PC-9 (cell line): ENCODE measurements at regions not wholly inside any gene's neighbourhood (a gene's known extent, or its start where the extent isn't known, plus 50 kb on each side); places are given as distances from the start of the nearest gene placed in this dataset.
"Not testable (repeated sequence)": the region's sequence is repeated elsewhere in the genome, so short reads cannot be mapped to it uniquely, and the experiment has no call there.

Experiments
- EZH2 ChIP-seq: fragments of 200-600 bp; sonication (generic); IDR thresholded peaks from 2 replicates; pipeline ENCODE4 v1.8.0; 2017; ENCODE audit warnings: antibody characterized with exemption, low read depth
- TF ChIP-seq, protein P1 (sequence below): fragments of 200-600 bp; sonication (generic); conservative IDR thresholded peaks from 2 replicates; pipeline ENCODE4 v1.6.1; 2017; ENCODE audit warnings: mixed run types, antibody characterized with exemption, mild to moderate bottlenecking, moderate library complexity

DNA sequence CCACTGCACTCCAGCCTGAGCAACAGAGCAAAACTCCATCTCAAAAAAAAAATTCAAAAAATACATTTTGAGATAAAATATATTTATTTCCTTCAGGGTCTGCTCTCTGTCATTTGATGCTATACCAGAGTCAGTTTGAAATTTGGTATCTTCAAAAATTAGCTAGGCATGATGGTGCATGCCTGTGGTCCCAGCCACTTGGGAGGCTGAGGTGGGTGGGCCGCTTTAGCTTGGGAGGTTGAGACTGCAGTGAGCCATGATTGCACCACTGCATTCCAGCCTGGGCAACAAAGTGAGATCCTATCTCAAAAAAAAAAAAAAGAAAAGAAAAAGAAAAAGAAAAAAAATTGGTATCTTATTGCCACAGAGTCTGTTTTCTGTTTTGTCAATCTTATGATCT lies 305.4 kb upstream of the GLI3 start:
- TF ChIP-seq, protein P1, sequence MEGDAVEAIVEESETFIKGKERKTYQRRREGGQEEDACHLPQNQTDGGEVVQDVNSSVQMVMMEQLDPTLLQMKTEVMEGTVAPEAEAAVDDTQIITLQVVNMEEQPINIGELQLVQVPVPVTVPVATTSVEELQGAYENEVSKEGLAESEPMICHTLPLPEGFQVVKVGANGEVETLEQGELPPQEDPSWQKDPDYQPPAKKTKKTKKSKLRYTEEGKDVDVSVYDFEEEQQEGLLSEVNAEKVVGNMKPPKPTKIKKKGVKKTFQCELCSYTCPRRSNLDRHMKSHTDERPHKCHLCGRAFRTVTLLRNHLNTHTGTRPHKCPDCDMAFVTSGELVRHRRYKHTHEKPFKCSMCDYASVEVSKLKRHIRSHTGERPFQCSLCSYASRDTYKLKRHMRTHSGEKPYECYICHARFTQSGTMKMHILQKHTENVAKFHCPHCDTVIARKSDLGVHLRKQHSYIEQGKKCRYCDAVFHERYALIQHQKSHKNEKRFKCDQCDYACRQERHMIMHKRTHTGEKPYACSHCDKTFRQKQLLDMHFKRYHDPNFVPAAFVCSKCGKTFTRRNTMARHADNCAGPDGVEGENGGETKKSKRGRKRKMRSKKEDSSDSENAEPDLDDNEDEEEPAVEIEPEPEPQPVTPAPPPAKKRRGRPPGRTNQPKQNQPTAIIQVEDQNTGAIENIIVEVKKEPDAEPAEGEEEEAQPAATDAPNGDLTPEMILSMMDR = not testable (repeated sequence)
- not testable (repeated sequence) for TF ChIP-seq EZH2
